ENCODE measurements at regions not wholly inside any gene's neighbourhood (a gene's known extent, or its start where the extent isn't known, plus 50 kb on each side); places are given as distances from the start of the nearest gene placed in this dataset.

DNA sequence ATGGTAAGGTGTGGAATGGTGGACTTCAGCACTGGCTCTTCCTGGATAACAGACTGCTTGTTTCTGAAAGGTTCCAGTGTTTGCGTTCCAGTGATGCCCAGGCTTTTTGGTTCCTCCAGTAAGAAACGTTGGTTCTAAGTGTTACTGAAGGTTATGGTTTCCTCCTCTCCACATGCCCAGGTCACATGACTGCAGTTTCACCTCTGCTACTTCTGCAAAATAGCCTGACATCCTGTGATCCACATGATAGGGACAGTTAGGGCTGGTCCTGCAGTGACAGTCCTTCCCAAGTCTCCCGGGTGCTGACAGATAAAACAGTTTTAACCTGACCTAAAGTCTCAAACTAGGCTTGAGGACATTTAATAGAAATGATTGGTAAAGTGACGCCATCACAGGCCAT lies 132.2 kb upstream of the CST7 start:
- TF ChIP-seq, protein P1, sequence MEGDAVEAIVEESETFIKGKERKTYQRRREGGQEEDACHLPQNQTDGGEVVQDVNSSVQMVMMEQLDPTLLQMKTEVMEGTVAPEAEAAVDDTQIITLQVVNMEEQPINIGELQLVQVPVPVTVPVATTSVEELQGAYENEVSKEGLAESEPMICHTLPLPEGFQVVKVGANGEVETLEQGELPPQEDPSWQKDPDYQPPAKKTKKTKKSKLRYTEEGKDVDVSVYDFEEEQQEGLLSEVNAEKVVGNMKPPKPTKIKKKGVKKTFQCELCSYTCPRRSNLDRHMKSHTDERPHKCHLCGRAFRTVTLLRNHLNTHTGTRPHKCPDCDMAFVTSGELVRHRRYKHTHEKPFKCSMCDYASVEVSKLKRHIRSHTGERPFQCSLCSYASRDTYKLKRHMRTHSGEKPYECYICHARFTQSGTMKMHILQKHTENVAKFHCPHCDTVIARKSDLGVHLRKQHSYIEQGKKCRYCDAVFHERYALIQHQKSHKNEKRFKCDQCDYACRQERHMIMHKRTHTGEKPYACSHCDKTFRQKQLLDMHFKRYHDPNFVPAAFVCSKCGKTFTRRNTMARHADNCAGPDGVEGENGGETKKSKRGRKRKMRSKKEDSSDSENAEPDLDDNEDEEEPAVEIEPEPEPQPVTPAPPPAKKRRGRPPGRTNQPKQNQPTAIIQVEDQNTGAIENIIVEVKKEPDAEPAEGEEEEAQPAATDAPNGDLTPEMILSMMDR (IDR thresholded peaks at IDR 0.05; ENCODE audit: low read depth, low read length, poor library complexity, severe bottlenecking), result no peak
- no peak for TF ChIP-seq EZH2phosphoT487 (IDR thresholded peaks at IDR 0.05; ENCODE audit: borderline replicate concordance, low read length)

Data from DOHH2 (cell line).